Omental fat pad (tissue), 3 donors: ENCODE measurements at regions not wholly inside any gene's neighbourhood (a gene's known extent, or its start where the extent isn't known, plus 50 kb on each side); places are given as distances from the start of the nearest gene placed in this dataset.

Experiments used
- ATAC-seq: fragments of 150-250 bp; one replicate; pipeline ENCODE4 v1.9.1; 2016; ENCODE audit warnings: mild to moderate bottlenecking, moderate library complexity; ENCODE audit not compliant: low FRiP score
- DNase-seq: peaks from one replicate; pipeline ENCODE4 v3.0.0-alpha.2; 2019; ENCODE audit warnings: low spot score
- CTCF ChIP-seq, 3 donors: fragments of 450-650 bp; IDR thresholded peaks; one replicate each; pipeline ENCODE4 v1.5.1; 2016 to 2017; ENCODE audit warnings: antibody characterized with exemption in 3 of 3, mild to moderate bottlenecking in 3 of 3, moderate library complexity in 2 of 3

GRCh38 chr7:47658886-47659635, 77.2 kb upstream of the TNS3 start:
- DNase-seq (no peak), ATAC-seq (no peak)
- no peak for TF ChIP-seq CTCF (IDR thresholded peaks at IDR 0.05)

- ATAC-seq = no peak
- no peak for DNase-seq
- no peak for TF ChIP-seq CTCF (IDR thresholded peaks at IDR 0.05)
Observed at GRCh38 chr7:47657126-47657525, 75.2 kb upstream of the TNS3 start.

- TF ChIP-seq CTCF (IDR thresholded peaks at IDR 0.05) = no peak
- ATAC-seq (no peak), DNase-seq (no peak)
Observed at GRCh38 chr7:47654672-47655298, 72.9 kb upstream of the TNS3 start.

- ATAC-seq = no peak
- TF ChIP-seq CTCF (IDR thresholded peaks at IDR 0.05) = no peak
- no peak for DNase-seq
Observed at GRCh38 chr7:47653550-47654411, 71.9 kb upstream of the TNS3 start.

- DNase-seq (no peak), ATAC-seq (no peak)
- TF ChIP-seq CTCF (IDR thresholded peaks at IDR 0.05) = no peak
Observed at GRCh38 chr7:47652591-47652990, 70.7 kb upstream of the TNS3 start.

- no peak for TF ChIP-seq CTCF (IDR thresholded peaks at IDR 0.05)
- ATAC-seq = peak; percentile 82
Observed at GRCh38 chr7:47651355-47652317, 69.7 kb upstream of the TNS3 start.

More at GRCh38 chr7:47651355-47652317, 69.7 kb upstream of the TNS3 start:
- DNase-seq = no peak
